Hepatocyte (in vitro differentiated cells): ENCODE measurements at regions not wholly inside any gene's neighbourhood (a gene's known extent, or its start where the extent isn't known, plus 50 kb on each side); places are given as distances from the start of the nearest gene placed in this dataset.

Source experiments
- DNase-seq: peaks from one replicate; pipeline ENCODE4 v3.0.0-alpha.2; 2016; ENCODE audit warnings: low spot score
- H2AFZ ChIP-seq: fragments of 200-600 bp; sonication (generic); 2 replicates; pipeline ENCODE4 v1.6.0; 2016; ENCODE audit warnings: antibody characterized with exemption, mild to moderate bottlenecking
- H3K27ac ChIP-seq: fragments of 200-600 bp; sonication (generic); 2 replicates; pipeline ENCODE4 v1.5.1; 2016; ENCODE audit warnings: mild to moderate bottlenecking
- H3K27me3 ChIP-seq: fragments of 200-600 bp; sonication (generic); 2 replicates; pipeline ENCODE4 v1.6.1; 2016
- H3K36me3 ChIP-seq: fragments of 200-600 bp; sonication (generic); replicated peaks from 2 replicates; pipeline ENCODE4 v1.5.1; 2016; ENCODE audit warnings: low read depth; ENCODE audit not compliant: insufficient read depth
- H3K4me1 ChIP-seq: fragments of 200-600 bp; sonication (generic); 2 replicates; pipeline ENCODE4 v1.5.1; 2016; ENCODE audit warnings: mild to moderate bottlenecking, moderate library complexity; ENCODE audit not compliant: insufficient read depth
- H3K4me2 ChIP-seq: fragments of 200-600 bp; sonication (generic); 2 replicates; pipeline ENCODE4 v1.6.0; 2016
- H3K4me3 ChIP-seq: fragments of 200-600 bp; sonication (generic); 2 replicates; pipeline ENCODE4 v1.5.1; 2016; ENCODE audit warnings: mild to moderate bottlenecking
- H3K79me2 ChIP-seq: fragments of 200-600 bp; sonication (generic); 2 replicates; pipeline ENCODE4 v1.6.0; 2017; ENCODE audit warnings: mild to moderate bottlenecking
- H3K9me2 ChIP-seq: fragments of 200-600 bp; sonication (generic); replicated peaks from 2 replicates; pipeline ENCODE4 v1.6.0; 2017; ENCODE audit warnings: mild to moderate bottlenecking; ENCODE audit not compliant: insufficient read depth
- H3K9me3 ChIP-seq: fragments of 200-600 bp; sonication (generic); 2 replicates; pipeline ENCODE4 v1.5.1; 2016; ENCODE audit warnings: low read depth, mild to moderate bottlenecking
- H4K20me1 ChIP-seq: fragments of 200-600 bp; sonication (generic); 2 replicates; pipeline ENCODE4 v1.6.0; 2016; ENCODE audit warnings: mild to moderate bottlenecking; ENCODE audit not compliant: insufficient read depth, poor library complexity, severe bottlenecking
- CTCF ChIP-seq: fragments of 200-600 bp; sonication (generic); IDR thresholded peaks from 2 replicates; pipeline ENCODE4 v1.5.1; 2016; ENCODE audit warnings: antibody characterized with exemption, mild to moderate bottlenecking; ENCODE audit not compliant: poor library complexity
- EZH2 ChIP-seq: fragments of 200-600 bp; sonication (generic); IDR thresholded peaks from 2 replicates; pipeline ENCODE4 v1.6.1; 2016; ENCODE audit warnings: antibody characterized with exemption, mild to moderate bottlenecking, borderline replicate concordance
- EZH2phosphoT487 ChIP-seq: fragments of 200-600 bp; sonication (generic); IDR thresholded peaks from one replicate; pipeline ENCODE4 v1.6.1; 2018; ENCODE audit warnings: antibody characterized with exemption, mild to moderate bottlenecking, low read depth, moderate library complexity; ENCODE audit not compliant: unreplicated experiment, severe bottlenecking
- WGBS: methylation state at CpG from one replicate; pipeline ENCODE4 v1.1.6; 2016; ENCODE audit warnings: low lambda C conversion rate; ENCODE audit errors: missing lambda C conversion rate; 5-methylcytosine and 5-hydroxymethylcytosine counted together

GRCh38 chr3:67200618-67201017 is 202.5 kb downstream of the KBTBD8 start:
- Histone ChIP-seq H3K79me2 (no peaks in the 10 kb centered on the region), H3K36me3 (no peaks in the 10 kb centered on the region), H4K20me1 (no peaks in the 10 kb centered on the region), H3K27ac (no peak overlapping the region), H3K9me3 (no peaks in the 10 kb centered on the region), H3K4me1 (no peaks in the 10 kb centered on the region), H3K27me3 (no peaks in the 10 kb centered on the region), H3K4me3 (no peak overlapping the region), H2AFZ (no peak overlapping the region), H3K4me2 (no peak overlapping the region), H3K9me2 (no peaks in the 10 kb centered on the region)
- TF ChIP-seq CTCF (no peak), EZH2 (no peak), EZH2phosphoT487 (no peak)
- no peak for DNase-seq

- Histone ChIP-seq H3K79me2 (no peaks in the 10 kb centered on the region), H3K4me2 (no peak overlapping the region), H3K4me1 (no peaks in the 10 kb centered on the region), H3K9me2 (no peaks in the 10 kb centered on the region), H3K9me3 (no peaks in the 10 kb centered on the region), H3K4me3 (no peak overlapping the region), H3K27me3 (no peaks in the 10 kb centered on the region), H3K36me3 (no peaks in the 10 kb centered on the region), H4K20me1 (no peaks in the 10 kb centered on the region), H3K27ac (no peak overlapping the region), H2AFZ (no peak overlapping the region)
- DNase-seq = no peak
- TF ChIP-seq EZH2phosphoT487 (no peak), EZH2 (no peak), CTCF (no peak)
- 89% methylated on average over 2 of the region's 2 CpGs for WGBS
Observed at GRCh38 chr3:67201026-67201425, 202.9 kb downstream of the KBTBD8 start.

GRCh38 chr3:67202053-67202452 is 203.9 kb downstream of the KBTBD8 start:
- H3K27me3 ChIP-seq = no peaks in the 10 kb centered on the region
- 65% methylated on average over 3 of the region's 3 CpGs for WGBS
- H3K27ac ChIP-seq = no peak overlapping the region
- H3K79me2 ChIP-seq = no peaks in the 10 kb centered on the region
- no peaks in the 10 kb centered on the region for H3K36me3 ChIP-seq
- no peaks in the 10 kb centered on the region for H3K9me3 ChIP-seq
- no peak for TF ChIP-seq EZH2
- TF ChIP-seq EZH2phosphoT487 = no peak
- no peak for TF ChIP-seq CTCF
- H3K4me3 ChIP-seq = no peak overlapping the region
- no peak for DNase-seq
- no peaks in the 10 kb centered on the region for H4K20me1 ChIP-seq
- H3K4me1 ChIP-seq = no peaks in the 10 kb centered on the region
- no peak overlapping the region for H3K4me2 ChIP-seq
- no peaks in the 10 kb centered on the region for H3K9me2 ChIP-seq
- H2AFZ ChIP-seq = no peak overlapping the region

GRCh38 chr3:67204951-67205350 is 206.8 kb downstream of the KBTBD8 start:
- no peak overlapping the region for H3K27ac ChIP-seq
- 93% methylated on average over 4 of the region's 4 CpGs for WGBS
- H3K27me3 ChIP-seq = no peaks in the 10 kb centered on the region
- H3K79me2 ChIP-seq = no peaks in the 10 kb centered on the region
- no peak overlapping the region for H3K4me3 ChIP-seq
- H3K9me2 ChIP-seq = no peaks in the 10 kb centered on the region
- H3K36me3 ChIP-seq = no peaks in the 10 kb centered on the region
- no peak overlapping the region for H2AFZ ChIP-seq
- TF ChIP-seq CTCF = no peak
- no peak for TF ChIP-seq EZH2
- no peak for TF ChIP-seq EZH2phosphoT487
- H3K4me1 ChIP-seq = no peaks in the 10 kb centered on the region
- no peaks in the 10 kb centered on the region for H4K20me1 ChIP-seq
- H3K4me2 ChIP-seq = no peak overlapping the region
- no peak for DNase-seq
- no peaks in the 10 kb centered on the region for H3K9me3 ChIP-seq
